Karpas-422 (cell line): ENCODE measurements at regions not wholly inside any gene's neighbourhood (a gene's known extent, or its start where the extent isn't known, plus 50 kb on each side); places are given as distances from the start of the nearest gene placed in this dataset.
A peak's percentile ranks its signal among the peaks of the same experiment; 100 is the strongest.

Experiments
- DNase-seq: peaks from one replicate; pipeline ENCODE4 v3.0.0-alpha.2; 2015
- H2AFZ ChIP-seq: fragments of 200-600 bp; sonication (generic); 2 replicates; pipeline ENCODE4 v1.6.1; 2014; ENCODE audit warnings: antibody characterized with exemption, low read length, mixed read lengths
- H3K27ac ChIP-seq: fragments of 200-600 bp; sonication (generic); 2 replicates; pipeline ENCODE4 v1.5.1; 2014; ENCODE audit warnings: mild to moderate bottlenecking, low read length, moderate library complexity
- H3K27me3 ChIP-seq: fragments of 200-600 bp; sonication (generic); 2 replicates; pipeline ENCODE4 v1.6.1; 2014; ENCODE audit warnings: low read length, mixed read lengths
- H3K36me3 ChIP-seq: fragments of 200-600 bp; sonication (generic); 2 replicates; pipeline ENCODE4 v1.6.1; 2014; ENCODE audit warnings: low read length, mixed read lengths; ENCODE audit not compliant: insufficient read depth
- H3K4me1 ChIP-seq: fragments of 200-600 bp; sonication (generic); 2 replicates; pipeline ENCODE4 v1.6.1; 2014; ENCODE audit warnings: mild to moderate bottlenecking, low read length, mixed read lengths
- H3K4me2 ChIP-seq: fragments of 200-600 bp; sonication (generic); 2 replicates; pipeline ENCODE4 v1.6.1; 2014; ENCODE audit warnings: low read length, low read depth, mild to moderate bottlenecking; ENCODE audit not compliant: poor library complexity, severe bottlenecking
- H3K4me3 ChIP-seq: fragments of 200-600 bp; sonication (generic); 2 replicates; pipeline ENCODE4 v1.5.1; 2014; ENCODE audit warnings: mild to moderate bottlenecking, antibody characterized with exemption, low read length, mixed read lengths
- H3K79me2 ChIP-seq: fragments of 200-600 bp; sonication (generic); 2 replicates; pipeline ENCODE4 v1.6.1; 2014; ENCODE audit warnings: mild to moderate bottlenecking, low read length, mixed read lengths
- H3K9ac ChIP-seq: fragments of 200-600 bp; sonication (generic); 2 replicates; pipeline ENCODE4 v1.6.0; 2014; ENCODE audit warnings: low read length
- H3K9me2 ChIP-seq: fragments of 200-600 bp; sonication (generic), shearing (Covaris generic); replicated peaks from 2 replicates; pipeline ENCODE4 v1.6.0; 2014; ENCODE audit warnings: mild to moderate bottlenecking, low read length, moderate library complexity; ENCODE audit not compliant: insufficient read depth
- H3K9me3 ChIP-seq: fragments of 300-700, 200-600 bp; sonication (generic); 2 replicates; pipeline ENCODE4 v1.6.1; 2014; ENCODE audit warnings: low read length, mixed read lengths
- H4K20me1 ChIP-seq: fragments of 200-600 bp; sonication (generic); 2 replicates; pipeline ENCODE4 v1.6.1; 2014; ENCODE audit warnings: mild to moderate bottlenecking, antibody characterized with exemption, low read length, low read depth; ENCODE audit not compliant: insufficient read depth

- Histone ChIP-seq H3K4me1 (no peaks in the 10 kb centered on the region), H3K4me3 (no peak overlapping the region), H2AFZ (no peak overlapping the region), H3K9ac (no peak overlapping the region), H3K79me2 (no peaks in the 10 kb centered on the region), H3K4me2 (no peak overlapping the region), H3K9me2 (no peaks in the 10 kb centered on the region), H4K20me1 (no peaks in the 10 kb centered on the region), H3K27ac (no peak overlapping the region), H3K36me3 (no peaks in the 10 kb centered on the region), H3K27me3 (no peaks in the 10 kb centered on the region), H3K9me3 (no peaks in the 10 kb centered on the region)
- DNase-seq, result no peak
These were observed 275.6 kb downstream of the PLPP3 start for GRCh38 chr1:56303805-56304204.

- no peaks in the 10 kb centered on the region for H3K36me3 ChIP-seq
- H3K4me2 ChIP-seq, result no peak overlapping the region
- no peaks in the 10 kb centered on the region for H3K79me2 ChIP-seq
- no peak overlapping the region for H3K4me3 ChIP-seq
- no peak overlapping the region for H2AFZ ChIP-seq
- no peak overlapping the region for H3K9ac ChIP-seq
- no peaks in the 10 kb centered on the region for H3K9me3 ChIP-seq
- H4K20me1 ChIP-seq, result no peaks in the 10 kb centered on the region
- no peaks in the 10 kb centered on the region for H3K9me2 ChIP-seq
- DNase-seq, result no peak
- H3K4me1 ChIP-seq, result no peaks in the 10 kb centered on the region
- H3K27ac ChIP-seq, result no peak overlapping the region
- no peaks in the 10 kb centered on the region for H3K27me3 ChIP-seq
These were observed 276.5 kb downstream of the PLPP3 start for GRCh38 chr1:56302878-56303277.

GRCh38 chr1:56301791-56302190, 277.6 kb downstream of the PLPP3 start:
- Histone ChIP-seq H4K20me1 (no peaks in the 10 kb centered on the region), H3K4me2 (no peak overlapping the region), H3K4me3 (no peak overlapping the region), H3K27me3 (no peaks in the 10 kb centered on the region), H3K36me3 (no peaks in the 10 kb centered on the region), H3K9me2 (no peaks in the 10 kb centered on the region), H3K27ac (no peak overlapping the region), H2AFZ (no peak overlapping the region), H3K4me1 (peaks cover under 1% of the 10 kb centered on the region), H3K79me2 (no peaks in the 10 kb centered on the region), H3K9me3 (no peaks in the 10 kb centered on the region), H3K9ac (no peak overlapping the region)
- DNase-seq, result no peak

GRCh38 chr1:56300836-56301235, 278.5 kb downstream of the PLPP3 start:
- Histone ChIP-seq H3K36me3 (no peaks in the 10 kb centered on the region), H3K27me3 (no peaks in the 10 kb centered on the region), H3K27ac (no peak overlapping the region), H4K20me1 (no peaks in the 10 kb centered on the region), H3K9ac (no peak overlapping the region), H3K79me2 (no peaks in the 10 kb centered on the region), H3K9me2 (no peaks in the 10 kb centered on the region), H3K4me1 (peaks cover 9% of the 10 kb centered on the region), H3K4me3 (no peak overlapping the region), H2AFZ (no peak overlapping the region), H3K4me2 (no peak overlapping the region), H3K9me3 (no peaks in the 10 kb centered on the region)
- no peak for DNase-seq

- H3K79me2 ChIP-seq, result no peaks in the 10 kb centered on the region
- H2AFZ ChIP-seq, result no peak overlapping the region
- H3K4me2 ChIP-seq, result no peak overlapping the region
- H3K36me3 ChIP-seq, result no peaks in the 10 kb centered on the region
- peaks cover 9% of the 10 kb centered on the region for H3K4me1 ChIP-seq
- H3K9ac ChIP-seq, result no peak overlapping the region
- no peak for DNase-seq
- no peak overlapping the region for H3K27ac ChIP-seq
- H3K4me3 ChIP-seq, result no peak overlapping the region
- no peaks in the 10 kb centered on the region for H3K27me3 ChIP-seq
- H3K9me3 ChIP-seq, result no peaks in the 10 kb centered on the region
- H4K20me1 ChIP-seq, result no peaks in the 10 kb centered on the region
- H3K9me2 ChIP-seq, result no peaks in the 10 kb centered on the region
These were observed 280.5 kb downstream of the PLPP3 start for GRCh38 chr1:56298866-56299265.

GRCh38 chr1:56297904-56298303, 281.5 kb downstream of the PLPP3 start:
- H3K4me2 ChIP-seq, result no peak overlapping the region

GRCh38 chr1:56297208-56297607, 282.2 kb downstream of the PLPP3 start:
- Histone ChIP-seq H2AFZ (no peak overlapping the region), H3K36me3 (no peaks in the 10 kb centered on the region), H3K4me1 (peaks cover 9% of the 10 kb centered on the region), H3K9me3 (no peaks in the 10 kb centered on the region), H3K4me3 (no peak overlapping the region), H3K79me2 (no peaks in the 10 kb centered on the region), H3K9ac (no peak overlapping the region), H3K27me3 (no peaks in the 10 kb centered on the region), H4K20me1 (no peaks in the 10 kb centered on the region), H3K4me2 (no peak overlapping the region), H3K9me2 (no peaks in the 10 kb centered on the region), H3K27ac (no peak overlapping the region)
- no peak for DNase-seq

More at GRCh38 chr1:56297904-56298303, 281.5 kb downstream of the PLPP3 start:
- H3K4me1 ChIP-seq, result peaks cover 9% of the 10 kb centered on the region
- H3K9me3 ChIP-seq, result no peaks in the 10 kb centered on the region
- no peak overlapping the region for H3K4me3 ChIP-seq
- H3K36me3 ChIP-seq, result no peaks in the 10 kb centered on the region
- H4K20me1 ChIP-seq, result no peaks in the 10 kb centered on the region
- no peak overlapping the region for H2AFZ ChIP-seq
- H3K9ac ChIP-seq, result no peak overlapping the region
- H3K9me2 ChIP-seq, result no peaks in the 10 kb centered on the region
- DNase-seq, result no peak
- no peak overlapping the region for H3K27ac ChIP-seq
- no peaks in the 10 kb centered on the region for H3K79me2 ChIP-seq
- no peaks in the 10 kb centered on the region for H3K27me3 ChIP-seq

GRCh38 chr1:56295949-56296929, 283.1 kb downstream of the PLPP3 start:
- Histone ChIP-seq H3K27ac (no peak overlapping the region), H3K9me2 (no peaks in the 10 kb centered on the region), H3K9ac (no peak overlapping the region), H3K4me2 (no peak overlapping the region), H3K36me3 (no peaks in the 10 kb centered on the region), H4K20me1 (no peaks in the 10 kb centered on the region), H3K4me1 (peaks cover 9% of the 10 kb centered on the region), H2AFZ (no peak overlapping the region), H3K9me3 (no peaks in the 10 kb centered on the region), H3K79me2 (no peaks in the 10 kb centered on the region), H3K4me3 (no peak overlapping the region), H3K27me3 (no peaks in the 10 kb centered on the region)
- DNase-seq, result peak; percentile 51
